RWPE1 (cell line): ENCODE measurements at regions not wholly inside any gene's neighbourhood (a gene's known extent, or its start where the extent isn't known, plus 50 kb on each side); places are given as distances from the start of the nearest gene placed in this dataset.

Experiments
- CTCF ChIA-PET: fragments of 350-600 bp; sonication (Branson Sonifier 250); formaldehyde crosslinking; extraction: SDS; loops from one replicate; lab custom pipeline; 2021; lab: Yijun Ruan, JAX
- POLR2A ChIA-PET: fragments of 400-600 bp; formaldehyde crosslinking; extraction: SDS; loops from one replicate; lab custom pipeline; 2020; ENCODE audit warnings: antibody characterized with exemption; ENCODE audit not compliant: low non-redundant PET; lab: Yijun Ruan, JAX
- DNase-seq: peaks from one replicate; pipeline ENCODE4 v3.0.0; 2012; ENCODE audit warnings: low spot score
- H3K27ac ChIP-seq: fragments of 450-650 bp; 2 replicates; pipeline ENCODE4 v1.5.1; 2017
- CTCF ChIP-seq: fragments of 450-650 bp; conservative IDR thresholded peaks from 2 replicates; pipeline ENCODE4 v1.5.1; 2017; ENCODE audit warnings: low read depth, mild to moderate bottlenecking

GRCh38 chr2:84373391-84373790 lies 85.7 kb downstream of the SUCLG1 start:
- ChIA-PET CTCF (no interaction called here), POLR2A (no interaction called here)
- H3K27ac ChIP-seq: no peak overlapping the region
- TF ChIP-seq CTCF: no peak
- no peak for DNase-seq

GRCh38 chr2:84362541-84362940 lies 96.5 kb downstream of the SUCLG1 start:
- no peak for TF ChIP-seq CTCF
- CTCF ChIA-PET: no interaction called here
- no peak for DNase-seq
- POLR2A ChIA-PET: no interaction called here
- H3K27ac ChIP-seq: no peak overlapping the region

DNA sequence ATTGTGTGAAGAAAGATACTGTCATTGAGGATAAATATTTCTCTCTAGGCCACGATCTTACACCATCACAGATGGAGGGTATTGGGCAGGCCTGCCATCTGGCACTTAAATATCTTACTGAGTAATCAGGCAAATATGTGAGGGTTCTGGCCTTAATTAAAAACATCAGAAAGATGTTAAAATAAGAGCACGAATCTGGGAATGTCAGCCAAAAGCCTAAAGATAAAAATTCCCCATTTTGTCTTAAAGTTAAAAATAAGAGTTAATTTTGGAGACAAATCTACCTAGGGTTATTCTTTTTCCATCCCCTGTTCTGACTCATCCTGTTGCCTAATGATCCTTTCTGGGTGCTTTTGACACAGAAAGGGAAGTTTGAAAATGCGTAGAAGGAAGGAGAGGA lies 121.0 kb downstream of the SUCLG1 start:
- POLR2A ChIA-PET: interaction anchor here (0.6 kb wide), 1 partner anchor 768 kb away, joined by 3 read pairs; no protein-coding TSS in a partner anchor
- TF ChIP-seq CTCF: no peak
- CTCF ChIA-PET: no interaction called here
- no peak for DNase-seq
- H3K27ac ChIP-seq: no peak overlapping the region

- CTCF ChIA-PET: interaction anchor here (0.9 kb wide), 1 partner anchor 14 kb away, joined by 3 read pairs; no protein-coding TSS in a partner anchor
- TF ChIP-seq CTCF: no peak
- DNase-seq: no peak
- POLR2A ChIA-PET: no interaction called here
- H3K27ac ChIP-seq: no peak overlapping the region
Measured at GRCh38 chr2:84327645-84328249, 131.3 kb downstream of the SUCLG1 start.

DNA sequence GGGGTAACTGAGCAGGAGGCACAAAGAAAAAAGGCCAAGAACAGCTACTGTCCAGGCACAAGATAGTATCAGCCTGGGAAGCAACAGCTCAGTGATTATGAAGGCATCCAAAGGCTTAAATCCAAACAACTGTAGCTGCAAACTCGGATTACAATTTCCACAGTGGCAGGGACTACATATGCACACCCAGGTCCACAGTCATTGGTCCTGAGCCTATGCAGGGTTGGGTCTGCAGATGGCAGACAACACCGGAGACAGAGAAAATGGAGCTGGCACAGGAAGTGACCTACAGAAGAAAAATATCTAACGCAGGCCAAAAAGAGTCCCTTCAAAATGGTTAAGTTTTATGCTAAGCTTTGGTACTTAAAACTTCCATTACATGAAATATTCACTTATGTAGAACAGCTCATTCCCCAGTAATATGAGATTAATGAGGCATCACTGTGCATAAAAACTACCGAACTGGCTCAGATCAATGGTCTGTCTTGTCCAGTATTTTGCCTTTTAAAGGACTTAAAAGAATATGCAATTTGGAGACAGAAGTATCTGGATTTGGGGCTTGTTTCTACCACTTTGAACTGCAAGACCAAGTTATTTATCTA lies 132.1 kb downstream of the SUCLG1 start:
- POLR2A ChIA-PET: no interaction called here
- H3K27ac ChIP-seq: no peak overlapping the region
- TF ChIP-seq CTCF: no peak
- CTCF ChIA-PET: interaction anchor here (0.9 to 4.5 kb wide), 2 partner anchors 12 to 13 kb away, joined by 3 to 23 read pairs; no protein-coding TSS in a partner anchor
- DNase-seq: no peak

DNA sequence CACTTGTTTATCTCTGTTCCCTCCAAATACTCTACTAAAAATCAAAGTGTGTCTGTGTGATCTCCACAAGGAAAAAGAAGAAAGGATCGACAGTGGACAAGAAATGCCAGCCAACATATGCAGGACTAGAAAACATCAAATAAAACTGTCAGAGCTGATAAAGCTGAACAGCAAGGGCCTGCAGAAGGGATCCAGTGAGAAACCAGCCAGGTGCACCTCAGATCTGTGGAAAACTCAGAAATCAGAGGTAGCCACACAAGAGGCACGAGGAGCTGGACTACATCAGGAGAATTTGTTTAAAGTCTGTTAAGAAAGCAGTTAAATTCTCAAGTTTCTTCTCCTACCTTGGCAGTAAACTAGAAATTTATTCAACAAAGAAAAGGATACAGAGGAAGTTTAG lies 135.2 kb downstream of the SUCLG1 start:
- ChIA-PET CTCF (interaction anchor here (0.6 to 4.5 kb wide), 2 partner anchors 9 to 226 kb away, joined by 4 to 23 read pairs; no protein-coding TSS in a partner anchor), POLR2A (no interaction called here)
- no peak for DNase-seq
- no peak for TF ChIP-seq CTCF
- H3K27ac ChIP-seq: no peak overlapping the region
